HepG2 (cell line): ENCODE measurements at regions not wholly inside any gene's neighbourhood (a gene's known extent, or its start where the extent isn't known, plus 50 kb on each side); places are given as distances from the start of the nearest gene placed in this dataset.

ENCODE experiments used
- ASH2L ChIP-seq: fragments of 300-600, 200-600 bp; sonication (generic); IDR thresholded peaks from 2 replicates; pipeline ENCODE4 v1.7.0; 2017; ENCODE audit warnings: low read depth, mild to moderate bottlenecking, moderate library complexity, mixed read lengths, low read length; ENCODE audit not compliant: insufficient read length
- ATM ChIP-seq: fragments of 450-650 bp; IDR thresholded peaks from 2 replicates; pipeline ENCODE4 v1.7.1; 2017; ENCODE audit warnings: mild to moderate bottlenecking, borderline replicate concordance
- NBN ChIP-seq: fragments of 450-650 bp; conservative IDR thresholded peaks from 2 replicates; pipeline ENCODE4 v1.6.1; 2017
- NR0B2 ChIP-seq: sonication (generic); formaldehyde crosslinking; IDR thresholded peaks from 2 replicates; pipeline ENCODE4 v1.4.0; 2020; ENCODE audit warnings: mild to moderate bottlenecking, missing genetic modification reagents
- SNAPC4 ChIP-seq: sonication (generic); formaldehyde crosslinking; IDR thresholded peaks from 2 replicates; pipeline ENCODE4 v1.4.0; 2020; ENCODE audit warnings: mild to moderate bottlenecking, missing genetic modification reagents
- ZBTB3 ChIP-seq: sonication (generic); formaldehyde crosslinking; IDR thresholded peaks from 2 replicates; pipeline ENCODE4 v1.4.0; 2020; ENCODE audit warnings: low read depth, mild to moderate bottlenecking, moderate library complexity, missing genetic modification reagents, borderline replicate concordance
- ZBTB4 ChIP-seq: sonication (generic); formaldehyde crosslinking; IDR thresholded peaks from 2 replicates; pipeline ENCODE4 v1.4.0; 2020; ENCODE audit warnings: missing genetic modification reagents, mild to moderate bottlenecking, borderline replicate concordance
- ZBTB8A ChIP-seq: sonication (generic); formaldehyde crosslinking; IDR thresholded peaks from 2 replicates; pipeline ENCODE4 v1.4.0; 2020; ENCODE audit warnings: mild to moderate bottlenecking, low read depth, missing genetic modification reagents, borderline replicate concordance

GRCh38 chr7:25420771-25421170 lies 192.5 kb upstream of the NPVF start (continued):
- TF ChIP-seq SNAPC4 (CRISPR knock-in tag) (no peak), NR0B2 (CRISPR knock-in tag) (no peak), ASH2L (no peak), NBN (no peak), ZBTB8A (no peak), ATM (no peak), ZBTB3 (CRISPR knock-in tag) (no peak), ZBTB4 (CRISPR knock-in tag) (no peak)
